A549 (cell line): ENCODE measurements at regions not wholly inside any gene's neighbourhood (a gene's known extent, or its start where the extent isn't known, plus 50 kb on each side); places are given as distances from the start of the nearest gene placed in this dataset.

Source experiments
- ATAC-seq, 2 experiments: fragments of 200-7000 bp in 1 of 2; fragments of >200 bp in 1 of 2; cut with Nextera tagmentation in 1 of 2; cut with Tn5 transposase in 1 of 2; 3 replicates each; pipeline versions ENCODE4 v1.8.0 to v1.9.1; 2018 to 2020; ENCODE audit warnings: mild to moderate bottlenecking in 1 of 2, moderate library complexity in 1 of 2
- CTCF ChIA-PET: fragments of 300-600 bp; sonication (Branson Sonifier 250); formaldehyde crosslinking; extraction: SDS; loops from one replicate; lab custom pipeline; 2021; ENCODE audit warnings: antibody characterized with exemption, inconsistent platforms; lab: Yijun Ruan, JAX
- POLR2A ChIA-PET: fragments of 350-600 bp; formaldehyde crosslinking; extraction: SDS; loops from one replicate; lab custom pipeline; 2021; ENCODE audit warnings: antibody characterized with exemption, inconsistent platforms; lab: Yijun Ruan, JAX
- DNase-seq, 2 experiments: peaks; one replicate each; pipeline versions ENCODE4 v3.0.0 to v3.0.0-alpha.2; 2011 to 2016; ENCODE audit warnings: low read depth in 1 of 2, low spot score in 1 of 2
- FAIRE-seq: peaks from 2 replicates; lab custom pipeline; 2011; peaks lifted over from hg19 to GRCh38; lab: Jason Lieb, UNC
- H3K27ac ChIP-seq, 2 experiments: fragments of >200 bp; sonication (Bioruptor Twin); formaldehyde crosslinking; 3 replicates each; pipeline ENCODE4 v1.5.1; 2016 to 2017
- H3K4me1 ChIP-seq: fragments of >200 bp; sonication (Bioruptor Twin); formaldehyde crosslinking; 3 replicates; pipeline ENCODE4 v1.6.1; 2016
- H3K4me2 ChIP-seq: fragments of >200 bp; sonication (Bioruptor Twin); formaldehyde crosslinking; 3 replicates; pipeline ENCODE4 v1.6.1; 2016
- H3K4me3 ChIP-seq: fragments of >200 bp; sonication (Bioruptor Twin); formaldehyde crosslinking; 3 replicates; pipeline ENCODE4 v1.5.1; 2016
- H3K9me3 ChIP-seq: fragments of >200 bp; sonication (Bioruptor Twin); formaldehyde crosslinking; 3 replicates; pipeline ENCODE4 v1.6.1; 2016
- CBX2 ChIP-seq: fragments of 200-600 bp; sonication (generic); IDR thresholded peaks from 2 replicates; pipeline ENCODE4 v1.6.1; 2016; ENCODE audit warnings: low read depth, mild to moderate bottlenecking, borderline replicate concordance
- CHD2 ChIP-seq: fragments of 150-350 bp; IDR thresholded peaks from 2 replicates; pipeline ENCODE4 v1.6.1; 2014; ENCODE audit warnings: low read length; ENCODE audit not compliant: partially characterized antibody
- CHD4 ChIP-seq: fragments of 200-600 bp; sonication (generic); IDR thresholded peaks from 2 replicates; pipeline ENCODE4 v1.6.1; 2016; ENCODE audit warnings: antibody characterized with exemption, mild to moderate bottlenecking, borderline replicate concordance
- EHMT2 ChIP-seq: fragments of 200-600 bp; sonication (generic); IDR thresholded peaks from 2 replicates; pipeline ENCODE4 v1.6.1; 2016; ENCODE audit warnings: antibody characterized with exemption, low read depth, mild to moderate bottlenecking, moderate library complexity
- ESRRA ChIP-seq: fragments of 150-350 bp; IDR thresholded peaks from 2 replicates; pipeline ENCODE4 v1.6.1; 2014; ENCODE audit warnings: mild to moderate bottlenecking, low read length, borderline replicate concordance
- HEYL ChIP-seq: fragments of 250-450 bp; sonication (Bioruptor Pico); IDR thresholded peaks from 2 replicates; pipeline ENCODE4 v1.8.0; 2021; ENCODE audit warnings: mild to moderate bottlenecking, moderate library complexity
- HOXB13 ChIP-seq: fragments of 250-450 bp; sonication (Bioruptor Pico); IDR thresholded peaks from 2 replicates; pipeline ENCODE4 v1.5.0; 2020; ENCODE audit warnings: low read depth, mild to moderate bottlenecking, moderate library complexity
- JUN ChIP-seq, 2 experiments: fragments of >200 bp; sonication (Bioruptor Twin); formaldehyde crosslinking; IDR thresholded peaks; 2 replicates in 1 of 2; 3 replicates in 1 of 2; pipeline ENCODE4 v1.6.1; 2016 to 2017
- JUNB ChIP-seq: fragments of >200 bp; sonication (Bioruptor Twin); formaldehyde crosslinking; IDR thresholded peaks from 2 replicates; pipeline ENCODE4 v1.6.1; 2016
- KDM1A ChIP-seq: fragments of 200-600 bp; sonication (generic); IDR thresholded peaks from 2 replicates; pipeline ENCODE4 v1.6.1; 2016; ENCODE audit warnings: low read depth, mild to moderate bottlenecking
- KDM5A ChIP-seq: fragments of 200-600 bp; sonication (generic); IDR thresholded peaks from 2 replicates; pipeline ENCODE4 v1.6.1; 2016; ENCODE audit warnings: antibody characterized with exemption, mild to moderate bottlenecking
- MAFK ChIP-seq: fragments of 450-650 bp; IDR thresholded peaks from 2 replicates; pipeline ENCODE4 v1.6.1; 2014; ENCODE audit not compliant: partially characterized antibody
- NFE2L2 ChIP-seq: fragments of 150-350 bp; conservative IDR thresholded peaks from 2 replicates; pipeline ENCODE4 v1.6.1; 2014; ENCODE audit warnings: low read length
- NPAS2 ChIP-seq: fragments of 250-450 bp; sonication (Bioruptor Pico); IDR thresholded peaks from 2 replicates; pipeline ENCODE4 v1.8.0; 2022; ENCODE audit warnings: mild to moderate bottlenecking, moderate library complexity, borderline replicate concordance
- POLR2A ChIP-seq: IDR thresholded peaks from 2 replicates; pipeline ENCODE4 v1.6.1; 2012; ENCODE audit warnings: mild to moderate bottlenecking, low read length
- SMC3 ChIP-seq: fragments of >200 bp; sonication (Bioruptor Twin); formaldehyde crosslinking; IDR thresholded peaks from 3 replicates; pipeline ENCODE4 v1.6.1; 2018; ENCODE audit warnings: inconsistent platforms
- ZC3H11A ChIP-seq: fragments of 450-650 bp; IDR thresholded peaks from 2 replicates; pipeline ENCODE4 v1.6.1; 2014; ENCODE audit warnings: antibody characterized with exemption, mild to moderate bottlenecking
- ZFP36 ChIP-seq: fragments of 450-650 bp; IDR thresholded peaks from 2 replicates; pipeline ENCODE4 v1.6.1; 2014; ENCODE audit warnings: borderline replicate concordance; ENCODE audit not compliant: partially characterized antibody
- ZSCAN20 ChIP-seq: fragments of 250-450 bp; sonication (Bioruptor Pico); IDR thresholded peaks from 2 replicates; pipeline ENCODE4 v1.8.0; 2022; ENCODE audit warnings: mild to moderate bottlenecking, moderate library complexity
- WGBS: methylation state at CpG from one replicate; pipeline ENCODE4 v1.1.6; 2017; ENCODE audit errors: missing lambda C conversion rate; 5-methylcytosine and 5-hydroxymethylcytosine counted together
- TF ChIP-seq, protein P1 (sequence below): IDR thresholded peaks from 2 replicates; pipeline ENCODE4 v1.6.1; 2012
- TF ChIP-seq, protein P2 (sequence below): IDR thresholded peaks from 2 replicates; pipeline ENCODE4 v1.6.1; 2012; ENCODE audit warnings: low read depth, borderline replicate concordance
- TF ChIP-seq, protein P3 (sequence below): fragments of 250-450 bp; sonication (Bioruptor Pico); IDR thresholded peaks from 2 replicates; pipeline ENCODE4 v1.5.0; 2020; ENCODE audit warnings: low read depth, mild to moderate bottlenecking, moderate library complexity
- TF ChIP-seq, protein P4 (sequence below): fragments of >200 bp; sonication (Bioruptor Twin); formaldehyde crosslinking; IDR thresholded peaks from 3 replicates; pipeline ENCODE4 v1.6.1; 2016
- TF ChIP-seq, protein P5 (sequence below): fragments of 450-650 bp; IDR thresholded peaks from 2 replicates; pipeline ENCODE4 v1.6.1; 2014; ENCODE audit warnings: antibody characterized with exemption

DNA sequence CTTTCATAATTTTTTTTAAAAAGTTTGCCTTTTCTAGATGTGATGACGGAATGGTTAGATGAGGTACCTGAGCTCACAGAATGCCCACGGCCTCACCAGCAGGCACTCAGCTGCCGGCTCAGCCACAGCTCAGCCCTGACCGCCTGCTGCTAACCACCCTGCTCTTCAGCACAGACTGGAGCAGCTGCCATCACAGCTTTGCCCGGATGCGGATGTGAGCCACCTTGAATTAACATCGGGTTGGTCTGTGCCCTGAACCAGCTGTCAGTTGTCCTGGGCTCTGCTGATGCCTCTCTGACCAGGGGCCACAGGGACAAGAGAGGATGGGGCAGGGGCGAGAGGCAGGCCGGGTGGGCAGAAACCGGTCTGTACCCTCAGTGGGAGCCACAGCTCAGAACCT is 93.3 kb downstream of the HMX1 start (continued):
- TF ChIP-seq ESRRA (no peak), CBX2 (no peak)

DNA sequence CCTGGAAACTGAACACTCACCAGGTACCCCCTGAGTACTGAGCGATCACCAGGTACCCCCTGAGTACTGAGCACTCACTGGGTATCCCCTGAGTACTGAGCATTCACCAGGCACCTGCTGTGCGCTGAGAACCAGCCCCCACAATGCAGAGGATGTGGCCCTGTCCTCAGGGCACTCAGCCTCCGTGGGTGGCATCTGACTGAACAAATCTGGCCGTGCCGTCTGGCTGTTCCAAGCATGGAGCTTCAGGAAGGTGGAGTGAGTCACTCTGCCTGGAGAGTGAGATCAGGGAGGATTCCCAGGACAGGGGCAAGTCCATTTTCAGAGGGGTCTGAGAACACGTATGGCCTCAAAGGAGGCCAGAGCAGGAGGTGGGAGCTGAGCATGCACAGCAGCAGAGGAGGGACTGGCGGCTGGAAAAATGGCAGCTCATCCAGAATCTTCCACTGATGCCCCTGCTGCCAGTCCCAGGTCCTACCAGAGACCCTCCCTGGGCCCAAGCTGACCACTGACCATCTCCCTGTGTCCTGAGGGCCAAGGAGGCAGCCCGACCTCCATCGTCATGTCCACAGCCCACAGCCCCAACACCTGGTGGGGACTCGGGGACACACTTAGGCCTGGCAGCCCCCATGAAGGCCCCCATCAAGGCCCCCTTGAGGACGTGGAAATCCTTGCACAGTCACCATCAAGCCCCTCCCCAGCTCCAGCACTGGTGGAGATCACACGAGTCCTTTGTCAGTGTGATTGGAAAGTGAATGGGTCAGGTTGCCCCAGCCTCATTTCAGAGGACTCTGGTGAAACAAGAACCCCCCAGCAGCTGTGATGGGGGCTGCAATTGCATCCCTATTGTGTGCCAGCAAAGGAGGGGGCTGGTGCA is 94.1 kb downstream of the HMX1 start:
- FAIRE-seq = no peak
- CTCF ChIA-PET = interaction anchor here (1.2 to 1.5 kb wide), 3 partner anchors 10 to 140 kb away, joined by 3 to 4 read pairs (median 4); no protein-coding TSS in a partner anchor
- no peak for TF ChIP-seq JUNB
- TF ChIP-seq ZSCAN20 (CRISPR knock-in tag) = no peak
- TF ChIP-seq CHD2 = no peak
- TF ChIP-seq EHMT2 = no peak
- no peak for TF ChIP-seq HOXB13 (CRISPR knock-in tag)
- TF ChIP-seq JUN (IDR thresholded peaks at IDR 0.05) = no peak
- POLR2A ChIA-PET = no interaction called here
- H3K4me2 ChIP-seq = no peak overlapping the region
- DNase-seq = peak in 1 of 2 experiments; percentile 18
- H3K27ac ChIP-seq = no peak overlapping the region
- no peaks in the 10 kb centered on the region for H3K4me1 ChIP-seq
- H3K9me3 ChIP-seq = no peaks in the 10 kb centered on the region
- no peak overlapping the region for H3K4me3 ChIP-seq
- ATAC-seq = peak in 1 of 2 experiments; percentile 48; a peak in 2 of 6 replicates
- WGBS = 82% methylated on average over 3 of the region's 12 CpGs

DNA sequence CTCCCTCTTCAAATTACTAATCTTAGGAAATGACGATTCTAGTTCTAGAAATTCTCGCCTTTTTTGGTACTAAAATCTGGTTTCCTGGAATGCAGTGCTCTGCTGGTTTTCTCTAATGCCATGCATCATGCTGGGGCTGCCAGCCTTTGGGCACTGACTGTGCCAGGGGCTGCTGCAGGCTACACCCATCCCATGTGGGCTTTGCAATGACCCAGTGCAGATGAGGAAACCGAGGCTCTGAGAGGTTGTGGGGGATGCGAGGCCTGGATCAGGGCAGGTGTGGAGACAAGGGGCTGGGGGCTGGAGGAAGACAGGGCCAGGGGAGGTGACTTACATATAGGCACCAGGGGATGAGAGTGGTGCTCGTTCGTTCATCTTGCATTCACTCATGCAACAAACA is 95.3 kb downstream of the HMX1 start:
- ChIA-PET POLR2A (no interaction called here), CTCF (no interaction called here)
- Histone ChIP-seq H3K4me2 (no peak overlapping the region), H3K27ac (no peak overlapping the region), H3K4me3 (no peak overlapping the region), H3K9me3 (no peaks in the 10 kb centered on the region), H3K4me1 (no peaks in the 10 kb centered on the region)
- 37% methylated on average over 4 of the region's 6 CpGs for WGBS
- FAIRE-seq (no peak), ATAC-seq (no peak), DNase-seq (no peak)
- TF ChIP-seq NFE2L2 = no peak
- no peak for TF ChIP-seq ZFP36

DNA sequence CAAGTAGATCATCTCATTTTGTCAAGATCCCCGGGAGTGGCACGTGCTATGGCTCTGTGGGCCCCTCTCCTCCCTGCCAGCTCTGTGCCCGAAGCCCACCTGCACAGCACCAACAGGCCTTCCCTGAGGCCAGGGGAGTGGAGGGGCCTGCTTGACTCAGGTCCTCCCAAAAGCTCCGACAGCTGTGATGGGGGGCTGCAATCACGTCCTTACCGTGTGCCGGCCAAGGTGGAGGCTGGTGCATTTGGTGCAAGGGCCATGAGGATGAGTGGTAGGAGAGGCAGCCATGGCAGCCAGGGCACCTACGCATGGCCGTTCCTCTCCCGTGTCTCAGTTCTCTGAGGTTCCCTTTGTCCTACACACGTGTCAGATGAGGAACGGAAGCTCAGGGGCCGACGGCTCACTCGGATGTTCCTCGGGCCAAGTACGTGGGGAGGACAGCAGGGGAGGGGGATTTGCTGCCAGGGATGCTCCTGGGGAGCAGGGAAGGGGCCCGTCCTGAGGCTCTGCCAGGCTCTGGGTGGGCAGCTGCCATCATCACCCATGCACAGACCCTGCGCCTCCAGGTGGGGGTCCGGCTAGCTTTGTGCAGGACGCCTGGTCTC is 95.8 kb downstream of the HMX1 start:
- DNase-seq (no peak), FAIRE-seq (no peak), ATAC-seq (no peak)
- ChIA-PET POLR2A (no interaction called here), CTCF (no interaction called here)
- Histone ChIP-seq H3K4me3 (no peak overlapping the region), H3K9me3 (no peaks in the 10 kb centered on the region), H3K4me1 (no peaks in the 10 kb centered on the region), H3K27ac (no peak overlapping the region), H3K4me2 (no peak overlapping the region)
- WGBS = 63% methylated on average over 11 of the region's 21 CpGs
- no peak for TF ChIP-seq KDM5A
- TF ChIP-seq, protein P1, sequence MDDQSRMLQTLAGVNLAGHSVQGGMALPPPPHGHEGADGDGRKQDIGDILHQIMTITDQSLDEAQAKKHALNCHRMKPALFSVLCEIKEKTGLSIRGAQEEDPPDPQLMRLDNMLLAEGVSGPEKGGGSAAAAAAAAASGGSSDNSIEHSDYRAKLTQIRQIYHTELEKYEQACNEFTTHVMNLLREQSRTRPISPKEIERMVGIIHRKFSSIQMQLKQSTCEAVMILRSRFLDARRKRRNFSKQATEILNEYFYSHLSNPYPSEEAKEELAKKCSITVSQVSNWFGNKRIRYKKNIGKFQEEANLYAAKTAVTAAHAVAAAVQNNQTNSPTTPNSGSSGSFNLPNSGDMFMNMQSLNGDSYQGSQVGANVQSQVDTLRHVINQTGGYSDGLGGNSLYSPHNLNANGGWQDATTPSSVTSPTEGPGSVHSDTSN = no peak
- TF ChIP-seq CBX2 = no peak
- TF ChIP-seq, protein P2, sequence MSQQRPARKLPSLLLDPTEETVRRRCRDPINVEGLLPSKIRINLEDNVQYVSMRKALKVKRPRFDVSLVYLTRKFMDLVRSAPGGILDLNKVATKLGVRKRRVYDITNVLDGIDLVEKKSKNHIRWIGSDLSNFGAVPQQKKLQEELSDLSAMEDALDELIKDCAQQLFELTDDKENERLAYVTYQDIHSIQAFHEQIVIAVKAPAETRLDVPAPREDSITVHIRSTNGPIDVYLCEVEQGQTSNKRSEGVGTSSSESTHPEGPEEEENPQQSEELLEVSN = no peak

DNA sequence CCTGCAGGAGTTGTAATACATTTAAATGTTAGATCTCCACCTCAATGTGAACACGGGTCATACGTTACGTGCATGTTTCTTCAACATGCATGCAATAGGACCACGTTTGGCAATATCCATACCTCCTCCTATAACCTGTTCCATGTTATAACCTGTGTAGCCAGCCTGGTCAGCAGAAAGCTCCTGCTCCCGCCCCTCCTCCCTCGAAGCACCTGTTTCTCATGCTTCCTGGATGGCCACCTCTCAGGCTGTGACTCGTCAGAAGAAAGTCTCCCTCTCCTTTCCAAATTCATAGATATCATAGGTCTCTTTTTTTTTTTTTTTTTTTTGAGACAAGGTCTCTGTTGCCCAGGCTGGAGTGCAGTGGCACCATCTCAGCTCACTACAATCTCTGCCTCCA is 96.5 kb downstream of the HMX1 start:
- ATAC-seq = no peak
- Histone ChIP-seq H3K9me3 (no peaks in the 10 kb centered on the region), H3K4me3 (no peak overlapping the region), H3K4me2 (no peak overlapping the region), H3K4me1 (no peaks in the 10 kb centered on the region), H3K27ac (no peak overlapping the region)
- ChIA-PET CTCF (interaction anchor here (0.9 kb wide), 1 partner anchor 143 kb away, joined by 3 read pairs; no protein-coding TSS in a partner anchor), POLR2A (no interaction called here)
- no peak for DNase-seq
- no peak for FAIRE-seq
- 50% methylated on average over 7 of the region's 7 CpGs for WGBS
- TF ChIP-seq CHD2 (no peak), CHD4 (no peak), SMC3 (no peak), MAFK (no peak), ZC3H11A (no peak), HEYL (CRISPR knock-in tag) (no peak), NPAS2 (CRISPR knock-in tag) (no peak), KDM1A (no peak), POLR2A (no peak)
- TF ChIP-seq, protein P3, sequence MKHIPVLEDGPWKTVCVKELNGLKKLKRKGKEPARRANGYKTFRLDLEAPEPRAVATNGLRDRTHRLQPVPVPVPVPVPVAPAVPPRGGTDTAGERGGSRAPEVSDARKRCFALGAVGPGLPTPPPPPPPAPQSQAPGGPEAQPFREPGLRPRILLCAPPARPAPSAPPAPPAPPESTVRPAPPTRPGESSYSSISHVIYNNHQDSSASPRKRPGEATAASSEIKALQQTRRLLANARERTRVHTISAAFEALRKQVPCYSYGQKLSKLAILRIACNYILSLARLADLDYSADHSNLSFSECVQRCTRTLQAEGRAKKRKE (CRISPR knock-in tag) = no peak
- TF ChIP-seq, protein P4, sequence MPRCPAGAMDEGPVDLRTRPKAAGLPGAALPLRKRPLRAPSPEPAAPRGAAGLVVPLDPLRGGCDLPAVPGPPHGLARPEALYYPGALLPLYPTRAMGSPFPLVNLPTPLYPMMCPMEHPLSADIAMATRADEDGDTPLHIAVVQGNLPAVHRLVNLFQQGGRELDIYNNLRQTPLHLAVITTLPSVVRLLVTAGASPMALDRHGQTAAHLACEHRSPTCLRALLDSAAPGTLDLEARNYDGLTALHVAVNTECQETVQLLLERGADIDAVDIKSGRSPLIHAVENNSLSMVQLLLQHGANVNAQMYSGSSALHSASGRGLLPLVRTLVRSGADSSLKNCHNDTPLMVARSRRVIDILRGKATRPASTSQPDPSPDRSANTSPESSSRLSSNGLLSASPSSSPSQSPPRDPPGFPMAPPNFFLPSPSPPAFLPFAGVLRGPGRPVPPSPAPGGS = no peak
- TF ChIP-seq, protein P5, sequence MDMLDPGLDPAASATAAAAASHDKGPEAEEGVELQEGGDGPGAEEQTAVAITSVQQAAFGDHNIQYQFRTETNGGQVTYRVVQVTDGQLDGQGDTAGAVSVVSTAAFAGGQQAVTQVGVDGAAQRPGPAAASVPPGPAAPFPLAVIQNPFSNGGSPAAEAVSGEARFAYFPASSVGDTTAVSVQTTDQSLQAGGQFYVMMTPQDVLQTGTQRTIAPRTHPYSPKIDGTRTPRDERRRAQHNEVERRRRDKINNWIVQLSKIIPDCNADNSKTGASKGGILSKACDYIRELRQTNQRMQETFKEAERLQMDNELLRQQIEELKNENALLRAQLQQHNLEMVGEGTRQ = no peak
